GM21825 (cell line): ENCODE measurements at regions not wholly inside any gene's neighbourhood (a gene's known extent, or its start where the extent isn't known, plus 50 kb on each side); places are given as distances from the start of the nearest gene placed in this dataset.

Experiments used
- ATAC-seq: cut with Tn5 transposase; IDR thresholded peaks from one replicate; pipeline ENCODE4 v1.9.1; 2021; ENCODE audit warnings: mild to moderate bottlenecking, moderate library complexity; ENCODE audit not compliant: unreplicated experiment

GRCh38 chr17:74062234-74062633, 141.2 kb upstream of the RPL38 start:
- no peak for ATAC-seq

- ATAC-seq: no peak
Observed at GRCh38 chr17:74063439-74063838, 140.0 kb upstream of the RPL38 start.

GRCh38 chr17:74070374-74070773, 133.1 kb upstream of the RPL38 start:
- ATAC-seq: no peak

DNA sequence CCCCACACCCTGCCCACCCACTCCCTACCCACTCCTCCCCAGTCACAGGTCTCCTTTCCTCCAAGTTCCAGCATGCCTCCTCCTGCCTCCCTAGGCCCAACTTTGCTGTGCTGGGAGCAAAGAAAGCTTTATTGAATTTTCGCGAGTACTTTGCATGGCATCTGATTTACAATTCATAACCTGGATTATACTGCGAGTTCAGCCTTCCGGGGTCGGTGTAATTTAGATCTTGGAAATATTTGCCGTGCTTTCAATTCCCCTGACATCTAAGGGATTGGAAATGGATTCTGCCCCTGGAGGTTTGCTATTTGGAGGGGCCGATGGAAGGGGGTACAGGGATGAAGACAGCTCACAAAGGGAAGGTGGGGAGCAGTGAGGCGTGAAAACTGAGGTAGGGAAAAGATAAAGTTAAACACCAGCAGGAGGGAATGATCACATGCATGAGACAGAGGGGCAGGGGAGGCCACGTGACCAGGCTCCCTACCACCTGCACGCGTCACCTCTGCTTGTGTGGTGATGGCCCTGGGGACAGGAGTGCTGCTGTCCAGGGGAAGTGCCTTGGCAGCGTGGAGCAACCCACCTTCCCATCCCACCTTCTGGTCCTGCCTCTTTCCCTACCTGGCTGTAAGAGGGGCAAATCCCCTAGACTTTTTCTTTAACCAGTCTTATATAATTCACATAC, 132.3 kb upstream of the RPL38 start:
- no peak for ATAC-seq

DNA sequence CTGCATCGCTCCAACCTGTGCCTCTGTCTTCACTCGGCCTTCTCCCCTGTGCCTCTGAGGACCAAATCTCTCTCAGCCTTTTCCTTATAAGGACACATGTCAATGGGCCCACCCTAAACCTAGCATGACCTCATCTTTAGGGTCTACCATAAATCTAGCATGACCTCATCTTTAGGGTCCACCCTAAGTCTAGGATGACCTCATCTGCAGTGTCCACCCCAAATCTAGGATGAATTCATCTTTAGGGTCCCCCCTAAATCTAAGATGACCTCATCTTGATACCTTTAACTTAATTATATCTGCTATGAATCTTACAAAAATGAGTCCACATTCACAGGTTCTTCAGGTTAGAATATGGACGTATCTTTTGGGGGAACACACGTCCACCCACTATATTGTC, 131.1 kb upstream of the RPL38 start:
- no peak for ATAC-seq

- no peak for ATAC-seq
Observed at GRCh38 chr17:74076446-74076845, 127.0 kb upstream of the RPL38 start.

DNA sequence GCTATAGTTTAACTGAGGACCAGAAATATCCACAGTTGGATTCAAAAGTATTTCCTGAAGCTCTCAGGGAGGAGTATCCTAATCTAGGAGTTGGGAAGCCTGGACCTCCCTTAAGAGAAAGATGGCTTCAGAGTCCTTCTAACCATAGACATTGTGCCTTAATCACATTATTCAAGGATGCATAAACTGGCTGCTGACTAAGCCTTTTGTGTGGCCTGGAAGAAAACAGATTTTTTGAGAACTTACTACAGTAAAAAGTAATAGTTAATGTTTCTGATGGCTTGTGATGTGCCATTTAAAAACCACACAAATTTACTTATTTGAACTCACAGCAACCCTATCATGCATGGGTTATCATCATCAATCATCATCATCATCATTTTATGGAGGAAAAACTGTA, 126.2 kb upstream of the RPL38 start:
- ATAC-seq: no peak

GRCh38 chr17:74078363-74078941, 125.0 kb upstream of the RPL38 start:
- no peak for ATAC-seq

DNA sequence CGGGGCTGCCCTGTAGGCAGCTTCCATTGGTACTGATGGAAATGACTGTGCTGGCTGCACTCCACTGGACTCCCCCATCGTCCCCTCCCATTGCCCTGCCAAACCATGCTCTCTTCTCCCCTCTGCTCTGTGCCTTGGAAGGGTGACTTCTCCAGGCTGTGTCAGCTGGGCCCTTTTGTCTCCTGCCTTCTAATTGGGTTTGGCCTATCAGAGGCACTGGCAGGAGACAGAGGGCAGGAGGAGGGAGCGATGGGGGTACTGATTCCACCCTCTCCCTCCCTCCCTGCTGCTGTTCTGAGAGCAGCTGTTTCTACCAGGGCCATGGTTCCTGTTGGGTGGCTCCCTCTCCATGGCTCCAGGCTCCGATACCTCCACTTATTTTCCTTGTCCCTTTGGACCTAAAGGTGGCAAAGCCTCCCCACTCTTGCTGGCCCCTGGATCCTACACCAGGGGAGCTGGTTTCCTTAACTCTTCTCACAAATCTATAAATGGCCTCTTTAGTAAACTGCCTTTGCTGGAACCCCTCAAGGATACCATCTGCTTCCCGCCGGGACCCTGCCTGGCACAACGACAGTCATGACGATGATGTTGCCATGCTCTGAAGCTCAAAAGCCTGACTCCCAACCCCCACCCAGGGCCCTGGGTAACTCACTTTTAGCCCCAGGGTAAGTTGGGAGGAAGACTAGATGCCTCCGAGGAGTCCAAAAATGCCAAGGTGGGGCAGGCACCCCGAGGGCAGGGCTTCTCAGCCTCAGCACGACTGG, 123.8 kb upstream of the RPL38 start:
- ATAC-seq: no peak

DNA sequence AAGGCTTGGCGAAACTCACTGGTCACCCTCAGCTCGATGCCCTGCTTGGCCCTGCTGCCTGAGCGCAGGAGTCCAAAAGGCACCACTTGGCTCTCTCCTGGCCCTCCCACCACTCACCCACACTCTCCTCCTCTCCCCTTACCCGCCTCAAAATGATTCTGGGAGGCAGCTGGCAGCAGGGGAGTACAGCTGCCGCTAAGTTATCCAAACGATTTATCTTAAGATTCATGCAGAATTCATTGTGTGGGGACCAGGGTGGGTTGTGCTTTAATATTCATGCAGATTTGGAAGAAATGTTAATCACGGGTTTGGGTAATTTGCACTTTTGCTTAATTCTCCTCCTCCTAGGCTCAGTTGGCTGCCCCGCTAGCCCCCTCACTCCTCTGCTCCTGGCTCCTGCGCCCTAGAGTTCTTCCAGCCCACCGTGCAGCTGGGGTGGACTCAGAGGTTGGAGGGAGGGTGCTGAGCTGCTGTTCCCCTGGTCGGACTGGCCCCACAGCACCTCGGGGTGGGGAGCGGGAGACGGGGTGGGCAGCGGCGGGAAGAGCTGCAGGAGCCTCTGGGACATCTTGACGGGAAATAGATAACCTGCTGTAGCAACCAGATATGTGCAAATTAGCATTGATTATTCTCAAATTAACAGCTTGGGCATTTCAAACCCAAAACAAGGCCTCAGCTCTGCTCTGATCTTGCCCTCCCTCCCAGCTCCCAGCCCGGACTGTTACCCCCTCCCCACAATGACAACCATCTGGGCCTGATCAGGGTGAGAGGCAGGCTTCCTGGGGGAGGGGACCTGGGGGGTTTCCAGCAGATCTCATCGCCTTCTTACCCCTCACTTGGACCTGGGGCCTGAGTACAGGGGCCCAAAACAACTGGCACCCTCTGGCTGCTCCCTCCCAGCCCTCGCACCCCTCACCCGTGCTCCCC, 122.6 kb upstream of the RPL38 start:
- ATAC-seq: no peak

GRCh38 chr17:74082886-74083285, 120.6 kb upstream of the RPL38 start:
- ATAC-seq: no peak

GRCh38 chr17:74083321-74083720, 120.2 kb upstream of the RPL38 start:
- ATAC-seq: no peak

DNA sequence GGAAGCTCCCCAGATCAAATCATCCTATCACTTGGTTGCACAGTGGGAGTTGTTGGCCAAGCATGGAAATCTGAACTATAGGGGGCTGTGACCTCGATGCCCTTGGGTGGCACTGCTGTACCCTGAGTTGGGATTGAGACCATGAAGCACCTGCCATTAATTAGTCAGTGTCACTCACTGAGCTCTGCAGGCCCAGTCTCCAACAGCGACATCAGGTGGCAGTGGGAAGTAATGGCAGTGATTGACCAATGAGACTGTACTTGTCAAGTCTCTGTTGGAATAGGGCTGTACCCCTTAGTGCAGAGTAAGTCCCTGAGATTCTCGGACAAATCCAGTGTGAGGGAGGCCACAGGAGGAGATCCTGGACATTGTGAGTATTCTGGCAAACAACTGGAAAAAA, 118.0 kb upstream of the RPL38 start:
- ATAC-seq: no peak

DNA sequence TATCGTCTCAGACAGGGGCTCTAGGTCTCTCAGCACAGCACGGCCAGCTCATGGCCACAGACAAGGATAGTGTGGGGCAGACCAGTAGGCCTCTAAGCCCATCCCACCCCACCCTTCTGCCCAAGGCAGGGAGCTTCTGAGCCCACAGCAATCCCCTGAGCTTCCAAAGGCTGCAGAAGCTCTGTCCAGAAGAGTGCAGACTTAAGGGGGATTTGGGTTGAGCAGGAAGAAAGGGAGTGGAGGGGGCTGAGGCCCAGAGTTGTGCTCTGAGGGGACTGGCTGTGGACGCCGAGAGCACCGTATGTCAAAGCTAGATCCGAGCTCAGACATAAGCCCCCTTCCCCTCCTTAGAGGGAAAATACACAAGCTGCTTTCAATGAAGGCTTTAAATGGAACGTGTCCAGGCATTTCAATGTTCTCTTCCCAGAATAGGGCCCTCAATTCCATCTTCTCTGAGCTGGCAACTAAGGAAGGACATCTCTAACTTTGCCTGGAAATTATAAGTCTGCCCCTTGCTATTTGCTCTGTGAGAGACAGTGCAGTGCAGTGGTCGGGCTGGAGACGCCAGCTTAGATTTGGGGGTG, 116.4 kb upstream of the RPL38 start:
- no peak for ATAC-seq

GRCh38 chr17:74088285-74088933, 115.1 kb upstream of the RPL38 start:
- ATAC-seq: no peak

GRCh38 chr17:74088934-74089329, 114.5 kb upstream of the RPL38 start:
- no peak for ATAC-seq

- ATAC-seq: no peak
Observed at GRCh38 chr17:74089380-74089779, 114.1 kb upstream of the RPL38 start.

GRCh38 chr17:74089869-74090464, 113.5 kb upstream of the RPL38 start:
- ATAC-seq: no peak

- ATAC-seq: no peak
Observed at GRCh38 chr17:74094651-74095050, 108.8 kb upstream of the RPL38 start.

DNA sequence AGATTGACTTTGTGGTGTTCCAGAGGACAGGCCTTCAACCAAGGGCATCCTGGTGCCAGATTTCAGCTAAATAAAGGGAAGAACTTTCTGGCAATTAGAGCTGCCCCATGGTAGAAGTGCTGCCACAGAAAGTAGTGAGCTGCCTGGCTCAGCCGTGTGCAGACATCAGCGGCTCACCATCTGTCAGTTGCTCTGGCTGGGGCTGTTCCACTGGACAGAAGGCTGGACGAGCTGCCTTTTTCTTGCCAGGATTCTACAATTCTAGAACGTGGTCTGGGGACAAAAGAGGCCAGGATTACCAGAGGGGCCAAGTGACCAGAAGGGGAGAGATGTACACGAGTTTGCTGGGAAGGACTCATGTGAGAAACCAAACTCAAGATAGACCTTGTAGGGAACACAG, 107.0 kb upstream of the RPL38 start:
- no peak for ATAC-seq
